HG02642 (cell line): ENCODE measurements at regions not wholly inside any gene's neighbourhood (a gene's known extent, or its start where the extent isn't known, plus 50 kb on each side); places are given as distances from the start of the nearest gene placed in this dataset.

Source experiments
- ATAC-seq: cut with Tn5 transposase; IDR thresholded peaks from one replicate; pipeline ENCODE4 v1.9.1; 2021; ENCODE audit warnings: mild to moderate bottlenecking; ENCODE audit not compliant: unreplicated experiment, poor library complexity

GRCh38 chr18:57202881-57203280, 56.0 kb downstream of the BOD1L2 start:
- ATAC-seq = no peak

GRCh38 chr18:57205641-57206040, 58.8 kb downstream of the BOD1L2 start:
- ATAC-seq = no peak

DNA sequence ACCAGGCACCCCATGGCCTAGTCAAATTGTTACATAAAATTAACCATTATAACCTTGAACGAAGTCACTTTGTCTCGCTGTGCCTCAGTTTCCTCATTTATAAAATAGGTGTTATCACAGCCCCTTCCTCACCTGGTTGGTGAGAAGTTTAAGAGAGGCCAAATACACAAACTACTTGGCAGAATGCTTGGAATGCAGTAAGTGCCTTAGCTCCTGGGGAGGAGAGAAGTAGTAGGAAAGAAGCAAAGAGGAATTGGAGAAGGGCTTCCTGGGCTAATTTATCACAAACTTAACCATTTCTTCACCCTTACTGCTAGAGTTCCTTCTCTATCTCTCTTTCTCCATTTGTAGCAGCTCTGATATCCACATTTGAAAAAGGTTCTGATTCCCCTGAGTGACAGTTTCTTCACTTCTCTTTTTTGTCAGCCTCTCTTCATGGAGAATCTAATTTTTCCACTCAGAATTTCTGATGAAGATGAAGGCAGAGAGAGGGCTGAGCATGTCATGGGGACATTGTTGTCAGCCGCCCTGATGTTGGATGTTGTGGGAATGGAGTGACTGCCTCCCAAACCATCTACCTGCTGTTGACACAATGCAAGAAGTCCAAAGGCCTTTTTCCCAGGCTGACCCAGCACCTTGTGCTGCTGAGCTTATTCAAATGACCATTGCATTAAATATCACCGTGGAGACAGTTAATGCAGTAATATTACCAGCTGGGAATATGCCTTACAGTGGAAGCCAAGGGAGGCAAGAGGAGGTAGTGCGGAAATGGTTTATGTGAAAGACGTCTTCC, 60.4 kb downstream of the BOD1L2 start:
- no peak for ATAC-seq

DNA sequence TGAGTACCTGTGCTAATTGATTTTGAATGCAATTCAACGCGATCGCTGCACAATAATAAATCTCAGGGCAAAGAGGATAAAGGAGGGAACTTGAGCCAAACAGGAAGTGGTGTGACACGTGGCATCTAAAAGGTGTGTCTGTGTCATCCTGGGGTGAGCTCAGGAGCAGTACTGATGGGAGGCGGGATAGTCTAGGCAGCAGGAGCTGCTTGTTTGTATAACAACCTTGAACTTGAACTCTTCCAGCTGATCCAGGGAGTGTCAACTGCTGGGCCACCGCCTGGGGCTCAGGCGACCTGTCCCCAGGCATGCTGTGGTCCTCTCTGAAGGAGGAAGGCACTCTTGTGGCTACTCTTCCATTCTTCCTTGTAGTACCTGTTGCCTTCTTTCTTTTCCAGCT, 61.2 kb downstream of the BOD1L2 start:
- no peak for ATAC-seq

DNA sequence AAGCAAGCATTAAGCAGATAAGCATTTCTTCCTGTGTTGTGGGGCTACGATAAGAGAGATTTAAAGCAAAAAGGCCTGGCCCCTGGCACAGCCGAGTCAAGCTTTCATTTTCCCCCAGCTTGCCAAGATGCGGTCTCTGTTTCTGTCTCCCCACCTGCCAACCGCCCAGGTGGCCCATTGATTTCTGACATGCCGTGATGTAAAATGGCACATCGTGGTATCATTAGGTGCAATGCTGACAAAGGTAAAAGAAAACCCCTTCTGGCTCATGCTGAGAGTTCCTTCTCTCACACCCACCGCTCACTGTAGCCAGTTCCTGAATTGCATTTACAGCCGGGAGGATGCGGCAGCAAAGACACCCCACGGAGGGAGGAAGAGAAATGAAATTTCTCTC, 62.8 kb downstream of the BOD1L2 start:
- peak; percentile 62 for ATAC-seq

DNA sequence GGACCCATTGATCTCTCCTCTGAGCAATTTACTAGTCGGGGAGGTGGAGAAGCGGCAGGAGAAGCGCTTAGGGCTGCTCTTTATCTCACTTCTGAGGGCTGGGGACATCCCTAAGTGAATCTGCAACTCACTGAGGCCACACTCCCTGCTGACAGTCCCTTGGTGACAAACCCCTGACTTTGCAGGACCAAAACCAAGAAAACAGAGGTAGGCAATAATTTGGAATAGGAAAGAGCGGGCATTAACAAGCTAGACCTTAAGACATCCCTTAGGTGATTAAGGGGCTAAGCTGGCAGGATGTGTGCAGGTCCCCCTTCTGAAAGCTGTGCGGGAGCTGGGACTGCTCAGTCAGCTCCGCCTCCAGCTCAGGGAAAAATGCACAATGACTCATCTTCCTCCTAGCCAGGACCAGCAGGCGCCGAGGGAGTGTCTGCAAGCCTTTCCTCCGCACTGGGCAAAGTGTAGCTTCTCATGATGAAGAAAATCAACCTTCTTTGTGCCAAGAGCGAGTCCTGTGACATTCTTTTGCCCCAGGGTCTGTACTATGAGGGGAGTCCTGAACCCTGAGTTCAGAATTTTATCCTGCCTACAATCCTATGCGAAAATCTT, 63.3 kb downstream of the BOD1L2 start:
- ATAC-seq = peak; percentile 40

DNA sequence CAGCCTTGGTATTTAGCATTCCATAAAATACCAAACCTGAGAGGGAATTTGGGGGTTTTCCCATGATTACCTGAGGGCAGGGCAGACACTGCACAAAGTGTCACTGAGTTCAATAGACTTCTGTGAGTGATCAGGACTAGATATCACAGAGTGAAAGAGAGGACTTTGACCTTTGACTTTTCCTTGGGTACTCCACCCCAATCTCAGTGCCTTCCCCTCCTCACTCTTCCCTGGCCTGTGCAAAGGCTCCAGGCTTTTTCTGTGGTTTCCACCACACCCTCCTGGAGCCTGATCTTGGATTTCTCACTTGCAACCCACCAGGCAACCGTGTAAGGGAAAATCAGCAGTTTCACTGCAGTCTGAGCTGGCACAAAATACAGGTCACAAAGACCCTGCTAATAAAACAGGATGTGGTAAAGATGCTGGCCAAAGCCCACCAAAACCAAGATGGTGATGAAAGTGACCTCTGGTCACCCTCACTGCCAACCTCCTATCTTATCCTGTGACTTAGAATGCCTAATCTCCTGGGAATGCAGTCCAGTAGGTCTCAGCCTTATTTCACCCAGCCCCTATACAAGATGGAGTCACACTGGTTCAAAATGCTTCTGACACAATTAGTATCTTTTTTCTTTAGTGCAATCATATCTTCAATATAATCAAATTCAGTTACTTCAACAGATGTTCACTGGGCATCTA, 64.0 kb downstream of the BOD1L2 start:
- ATAC-seq = no peak

DNA sequence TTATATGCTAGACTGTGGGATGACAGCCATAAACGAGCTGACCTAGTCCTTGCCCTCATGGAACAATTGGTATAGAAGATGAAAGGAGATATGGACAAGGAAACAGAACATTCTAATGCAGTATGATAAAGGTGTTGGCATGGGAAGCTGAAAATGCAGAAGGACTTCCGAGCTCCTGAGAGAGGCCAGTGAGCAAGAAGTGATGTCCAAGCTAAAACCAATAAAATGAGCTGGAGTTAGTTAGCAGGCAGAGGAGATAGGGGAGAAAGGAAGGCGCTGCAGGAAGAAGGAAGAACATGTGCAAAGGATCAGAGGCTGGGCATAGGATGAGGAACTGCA, 64.5 kb downstream of the BOD1L2 start:
- ATAC-seq = no peak

- ATAC-seq = no peak
Measured at GRCh38 chr18:57211776-57212175, 64.9 kb downstream of the BOD1L2 start.

- ATAC-seq = no peak
Measured at GRCh38 chr18:57212678-57213077, 65.8 kb downstream of the BOD1L2 start.

DNA sequence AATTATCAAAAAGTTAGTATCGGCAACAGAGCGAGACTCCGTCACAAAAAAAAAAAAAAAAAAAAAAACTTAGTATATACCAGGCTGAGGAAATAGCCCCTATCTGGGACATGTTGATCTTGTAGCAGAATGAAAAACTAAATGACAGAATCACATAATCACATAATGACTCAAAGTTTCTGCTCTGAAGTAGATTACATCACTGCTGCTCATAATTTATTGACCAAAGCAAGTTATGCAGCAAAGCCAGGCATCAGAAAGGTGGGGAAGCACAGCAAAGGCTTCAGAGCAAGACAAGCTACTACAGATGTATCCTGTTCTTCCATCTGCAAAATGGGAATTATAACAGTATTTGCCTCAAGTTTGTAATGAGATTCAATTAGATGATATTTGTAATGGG, 68.1 kb downstream of the BOD1L2 start:
- ATAC-seq = no peak

DNA sequence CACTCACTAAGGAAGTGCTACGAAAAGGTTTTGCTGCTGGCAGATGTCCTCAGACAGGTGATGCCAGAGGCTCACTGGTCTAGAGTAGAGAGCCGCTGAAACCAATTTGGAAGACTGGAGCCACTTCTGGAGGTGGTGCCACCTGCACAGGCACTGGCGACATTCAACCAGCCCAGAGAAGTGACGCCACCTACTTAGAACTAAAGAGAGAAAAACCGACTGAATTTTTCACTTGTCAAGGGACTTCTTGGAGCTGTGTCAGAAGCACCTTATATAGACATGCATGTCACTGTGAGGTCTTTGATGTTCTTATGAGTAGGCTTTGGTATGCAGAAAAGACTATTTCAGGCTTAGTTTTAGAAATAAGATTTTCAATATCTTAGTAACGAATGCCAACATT, 71.4 kb downstream of the BOD1L2 start:
- ATAC-seq = no peak

DNA sequence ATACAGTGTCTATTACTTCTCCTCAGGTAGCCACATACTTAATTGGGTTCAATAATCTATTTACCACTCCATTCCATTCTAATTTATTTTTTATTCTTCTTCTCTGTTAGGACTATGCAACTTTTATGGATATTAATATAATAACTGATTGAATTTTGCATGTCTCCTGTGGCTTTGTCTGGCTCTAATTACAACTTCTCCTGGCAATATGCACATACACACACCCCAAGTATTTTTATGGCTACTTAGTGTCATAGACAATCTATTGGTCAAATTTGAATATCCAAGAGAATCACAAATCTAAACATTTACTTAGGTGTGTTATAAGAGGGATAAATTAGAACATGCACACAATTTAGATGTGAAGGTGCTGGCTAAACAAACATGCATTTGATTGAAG, 73.1 kb downstream of the BOD1L2 start:
- no peak for ATAC-seq

DNA sequence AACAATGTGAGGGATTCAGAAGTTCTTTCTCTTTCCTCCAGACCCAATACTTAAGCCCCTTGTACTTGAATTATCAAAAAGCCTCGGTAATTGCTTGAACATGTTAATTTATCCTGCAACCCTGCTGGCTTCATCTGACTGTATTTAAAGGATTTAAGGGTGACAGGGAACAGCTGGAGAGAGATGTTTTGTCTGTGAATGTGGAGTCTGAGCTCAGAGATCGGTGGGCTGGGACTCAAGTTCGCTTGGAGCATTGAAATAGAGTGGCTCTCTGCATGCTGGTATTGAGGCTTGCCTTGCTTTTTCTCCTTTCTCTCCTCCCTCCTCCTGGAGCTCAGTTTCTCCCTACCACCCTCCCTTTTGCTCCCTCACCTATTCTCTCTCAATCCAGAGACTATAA, 73.6 kb downstream of the BOD1L2 start:
- no peak for ATAC-seq

DNA sequence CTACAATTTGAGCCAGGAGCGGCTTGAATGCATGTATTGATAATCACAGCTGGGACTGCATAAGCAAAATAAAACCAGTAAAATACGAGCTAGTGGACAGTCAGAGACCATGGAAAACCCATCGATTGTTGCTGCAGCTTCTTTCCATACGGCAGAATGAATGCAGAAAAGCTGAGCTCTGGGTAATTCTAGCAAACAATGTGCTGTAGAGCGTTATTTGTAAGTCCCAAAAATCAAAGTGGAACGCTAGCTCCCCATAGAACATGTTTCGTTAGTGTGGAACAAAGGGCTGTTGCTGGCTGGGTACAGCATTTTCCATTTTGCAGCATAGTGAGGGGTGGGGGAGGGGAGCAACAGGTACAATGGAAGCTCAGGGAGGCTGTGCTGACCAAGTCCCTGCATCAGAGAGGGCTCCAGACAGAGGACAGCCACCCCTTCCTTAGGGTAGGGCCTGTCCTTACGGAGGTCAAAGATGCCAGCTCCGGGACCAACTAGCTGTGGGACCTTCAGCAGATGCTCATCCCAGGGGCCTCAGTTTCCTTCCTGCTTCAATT, 74.1 kb downstream of the BOD1L2 start:
- ATAC-seq = no peak

DNA sequence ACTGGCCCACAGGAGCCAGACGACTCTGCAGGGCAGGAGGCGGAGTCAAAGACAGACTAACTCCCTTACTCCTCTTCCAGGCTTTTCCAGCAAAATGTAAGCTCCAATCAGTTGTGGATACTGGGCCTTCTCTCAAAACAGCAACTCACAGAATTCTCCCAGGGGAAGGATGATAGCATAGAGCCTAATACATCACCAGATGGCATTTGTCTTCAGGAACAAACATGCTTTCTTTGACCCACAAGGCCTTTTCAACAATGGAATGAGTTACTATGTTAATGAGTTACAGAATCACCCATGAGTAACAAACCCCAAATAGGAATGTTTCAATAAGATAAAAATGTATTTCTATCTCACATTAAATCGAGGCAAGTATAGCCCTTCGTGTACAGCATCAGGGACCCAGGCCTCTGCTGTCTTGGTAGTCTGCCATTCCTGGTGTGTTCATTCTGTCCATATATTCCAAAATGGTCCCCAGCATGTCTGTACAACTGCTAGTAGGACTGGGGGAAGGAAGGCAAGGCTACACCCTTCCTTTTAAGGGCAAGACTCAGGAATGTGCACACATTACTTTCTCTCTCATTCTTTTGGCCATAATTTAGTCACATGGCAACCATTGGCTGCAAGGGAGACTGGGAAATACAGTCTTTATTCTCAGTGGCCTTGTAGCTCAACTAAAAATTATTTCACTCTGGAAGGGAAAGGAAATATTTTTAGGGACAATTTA, 76.4 kb downstream of the BOD1L2 start:
- ATAC-seq = no peak

GRCh38 chr18:57230861-57231585, 84.1 kb downstream of the BOD1L2 start:
- no peak for ATAC-seq

GRCh38 chr18:57231864-57232263, 85.0 kb downstream of the BOD1L2 start:
- no peak for ATAC-seq

GRCh38 chr18:57234346-57234745, 87.5 kb downstream of the BOD1L2 start:
- ATAC-seq = no peak

DNA sequence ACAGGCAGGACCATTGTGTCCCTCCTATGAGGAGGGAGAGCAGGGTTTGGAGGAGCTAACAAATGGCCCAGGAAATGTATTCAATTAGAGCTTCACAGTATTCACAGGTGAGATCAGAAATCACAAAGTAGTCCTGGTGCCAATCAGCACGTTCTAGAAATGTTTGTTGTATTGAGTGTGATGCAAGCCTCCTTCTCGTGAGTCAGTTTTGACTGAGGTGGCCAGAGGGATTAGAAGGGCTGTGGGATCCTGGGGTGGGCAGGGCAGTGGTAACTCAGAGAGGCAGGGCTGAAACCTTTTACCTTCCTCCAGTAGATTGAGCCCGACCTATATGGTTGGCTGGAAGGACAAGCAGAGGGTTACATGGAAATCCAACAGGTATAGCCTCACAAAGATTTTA, 95.0 kb downstream of the BOD1L2 start:
- no peak for ATAC-seq
